ENCODE measurements at regions not wholly inside any gene's neighbourhood (a gene's known extent, or its start where the extent isn't known, plus 50 kb on each side); places are given as distances from the start of the nearest gene placed in this dataset.
"Not testable (repeated sequence)": the region's sequence is repeated elsewhere in the genome, so short reads cannot be mapped to it uniquely, and the experiment has no call there.

DNA sequence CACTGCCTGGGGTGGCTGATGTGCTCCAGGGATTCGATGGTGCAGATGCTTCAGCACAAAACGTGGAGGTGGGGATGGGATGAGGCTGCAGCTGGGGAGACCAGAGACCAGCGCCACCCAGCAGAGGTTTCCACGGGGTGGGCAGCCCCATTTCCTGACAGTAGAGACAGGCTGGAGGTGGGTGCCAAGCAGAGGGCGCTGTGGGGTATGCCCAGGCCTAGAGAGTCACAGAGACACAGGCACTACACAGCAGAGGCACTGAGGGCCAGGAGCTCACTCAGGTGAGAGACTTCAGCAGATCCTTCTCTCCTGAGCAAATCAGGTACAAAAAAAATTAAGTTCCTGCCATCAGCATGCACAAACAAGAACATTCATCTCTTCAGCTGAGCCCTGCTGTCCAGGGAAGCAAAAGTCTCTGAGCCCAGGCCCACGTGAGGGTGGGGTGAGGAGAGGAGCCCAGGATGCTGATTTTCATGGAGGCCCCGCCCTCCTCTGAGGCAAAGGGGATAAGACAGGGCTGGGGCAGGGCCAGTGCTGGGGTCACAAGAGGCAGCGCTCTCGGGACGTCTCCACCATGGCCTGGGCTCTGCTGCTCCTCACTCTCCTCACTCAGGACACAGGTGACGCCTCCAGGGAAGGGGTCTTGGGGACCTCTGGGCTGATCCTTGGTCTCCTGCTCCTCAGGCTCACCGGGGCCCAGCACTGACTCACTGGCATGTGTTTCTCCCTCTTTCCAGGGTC lies 53.1 kb downstream of the GGTLC2 start:
- ATAC-seq (no peak), DNase-seq (ENCODE audit: low spot score) (no peak)
- intact Hi-C loops (cut with DNase I): no loop called here

DNA sequence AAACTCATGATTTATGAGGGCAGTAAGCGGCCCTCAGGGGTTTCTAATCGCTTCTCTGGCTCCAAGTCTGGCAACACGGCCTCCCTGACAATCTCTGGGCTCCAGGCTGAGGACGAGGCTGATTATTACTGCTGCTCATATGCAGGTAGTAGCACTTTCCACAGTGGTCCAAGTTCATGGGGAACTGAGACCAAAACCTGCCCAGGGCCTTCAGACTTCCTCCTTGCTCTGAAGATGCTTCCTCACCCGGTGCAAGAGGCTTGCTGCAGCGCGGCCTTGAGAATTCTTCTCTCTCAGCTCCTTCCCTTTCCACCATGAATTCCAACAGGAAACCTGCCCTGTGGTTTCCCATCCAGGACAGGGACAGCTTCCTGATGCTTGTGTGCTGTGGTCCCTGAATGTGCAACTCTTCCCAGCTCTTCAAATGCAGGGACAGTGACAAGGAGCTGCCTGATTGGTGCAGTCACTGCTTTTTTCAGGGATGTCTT lies 53.9 kb downstream of the GGTLC2 start:
- ATAC-seq (no peak), DNase-seq (ENCODE audit: low spot score) (peak; percentile 15)
- intact Hi-C loops (cut with DNase I): no loop called here

DNA sequence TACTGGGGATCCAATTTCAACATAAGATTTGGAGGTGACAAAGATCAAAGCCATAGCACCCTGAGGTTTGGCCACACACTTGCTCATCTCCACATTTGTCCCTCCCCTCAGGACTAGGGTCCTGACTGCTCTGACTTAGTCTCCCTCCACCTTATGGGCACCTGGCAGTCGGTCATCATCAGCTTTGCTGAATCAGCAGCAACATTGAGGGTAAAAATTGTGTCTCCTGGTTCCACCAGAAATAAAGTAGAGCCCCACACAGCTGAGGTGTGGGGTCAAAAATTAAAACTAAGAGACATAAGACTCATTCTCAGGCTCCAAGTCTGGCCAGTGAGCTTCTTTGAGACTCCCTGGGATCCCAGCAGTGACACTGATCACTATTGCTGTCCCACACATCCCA lies 56.2 kb downstream of the GGTLC2 start:
- intact Hi-C loops (cut with DNase I): no loop called here
- DNase-seq (ENCODE audit: low spot score): peak; percentile 7
- no peak for ATAC-seq

DNA sequence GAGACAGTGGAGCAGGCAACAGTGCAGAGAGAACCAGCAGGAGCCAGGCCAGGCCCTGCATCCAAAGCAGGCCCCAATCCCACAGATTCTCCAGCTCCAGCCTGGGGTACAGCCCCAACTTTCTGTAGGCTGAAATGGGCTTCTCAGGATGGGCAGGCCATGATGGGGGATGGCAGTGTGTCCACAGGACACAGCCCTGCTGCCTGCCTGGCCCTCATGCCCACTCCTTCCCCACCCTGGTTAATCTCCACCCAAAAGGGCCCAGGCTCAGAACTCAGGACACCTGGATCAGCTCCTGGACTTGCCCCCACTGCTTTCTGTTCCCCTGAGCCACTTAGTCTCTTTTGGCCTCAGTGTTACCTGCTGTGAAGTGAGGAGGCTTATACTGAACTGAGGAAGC lies 57.1 kb downstream of the GGTLC2 start:
- intact Hi-C loops (cut with DNase I); ATAC-seq: not testable (repeated sequence)
- peak; percentile 2 for DNase-seq (ENCODE audit: low spot score)

DNA sequence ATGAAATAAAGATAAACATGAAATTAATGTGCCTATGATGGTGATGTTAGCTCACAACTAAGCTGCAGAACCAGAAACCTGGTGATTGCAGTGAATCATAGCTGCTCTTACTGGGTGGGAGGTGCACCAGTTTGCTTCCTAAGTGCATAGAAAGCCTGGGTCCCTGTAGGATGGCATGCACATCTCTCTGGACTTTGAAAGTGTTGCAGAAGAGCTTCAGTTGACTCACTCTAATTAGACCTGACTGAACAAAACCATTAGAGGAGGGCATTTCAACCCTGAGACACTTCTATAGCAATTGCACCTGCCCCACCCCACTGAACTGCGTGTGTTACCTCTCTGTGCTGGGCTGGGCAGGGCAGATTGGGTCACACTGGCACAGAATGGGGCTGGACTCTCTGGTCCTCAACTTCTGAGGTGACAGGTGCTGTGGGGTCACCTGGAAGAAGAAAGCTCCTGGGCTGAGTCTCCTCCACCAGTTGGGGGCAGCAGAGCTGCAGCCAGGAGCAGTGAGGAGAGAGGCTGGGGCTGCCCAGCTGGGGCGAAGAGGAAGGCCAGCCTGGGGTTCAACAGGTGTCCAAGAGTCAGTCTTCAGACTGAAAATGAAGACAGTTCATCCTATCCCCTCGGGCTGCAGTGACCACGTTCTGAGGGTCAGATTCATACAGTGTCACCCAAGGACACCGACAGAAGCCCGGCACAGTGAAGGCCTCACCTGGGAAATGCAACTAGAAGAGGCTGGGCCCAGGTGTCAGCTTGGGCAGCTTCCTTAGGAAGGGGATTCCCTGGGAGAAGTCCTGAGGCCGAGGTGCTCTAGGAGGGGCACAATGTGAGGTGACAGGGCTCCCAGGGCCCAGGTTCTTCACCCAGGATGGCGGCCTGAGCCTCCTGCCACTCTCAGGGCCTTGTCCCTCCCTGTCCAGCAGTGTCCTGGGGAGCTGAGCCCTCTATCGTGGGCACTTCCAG lies 58.1 kb downstream of the GGTLC2 start:
- ATAC-seq (no peak), DNase-seq (ENCODE audit: low spot score) (peak; percentile 34)
- intact Hi-C loops (cut with DNase I): no loop called here

DNA sequence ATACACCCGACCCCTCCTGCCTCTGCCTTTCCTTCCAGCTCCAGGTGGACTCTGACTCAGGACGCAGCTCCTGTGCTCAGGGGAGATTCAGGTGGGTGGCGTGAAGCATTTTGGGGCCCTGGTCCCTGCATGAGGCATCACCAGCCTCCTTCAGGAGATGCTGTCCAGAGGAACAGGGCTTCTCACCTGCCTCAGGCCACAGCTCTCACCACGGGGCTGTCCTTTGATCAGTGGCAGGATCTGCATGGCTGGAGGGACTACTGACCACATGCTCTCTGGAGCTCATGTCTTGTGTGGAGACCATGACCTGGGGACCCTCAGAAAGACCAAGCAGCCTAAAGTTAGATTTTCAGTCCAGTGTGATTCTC lies 58.8 kb downstream of the GGTLC2 start:
- ATAC-seq (no peak), DNase-seq (ENCODE audit: low spot score) (peak; percentile 19)
- intact Hi-C loops (cut with DNase I): no loop called here

DNA sequence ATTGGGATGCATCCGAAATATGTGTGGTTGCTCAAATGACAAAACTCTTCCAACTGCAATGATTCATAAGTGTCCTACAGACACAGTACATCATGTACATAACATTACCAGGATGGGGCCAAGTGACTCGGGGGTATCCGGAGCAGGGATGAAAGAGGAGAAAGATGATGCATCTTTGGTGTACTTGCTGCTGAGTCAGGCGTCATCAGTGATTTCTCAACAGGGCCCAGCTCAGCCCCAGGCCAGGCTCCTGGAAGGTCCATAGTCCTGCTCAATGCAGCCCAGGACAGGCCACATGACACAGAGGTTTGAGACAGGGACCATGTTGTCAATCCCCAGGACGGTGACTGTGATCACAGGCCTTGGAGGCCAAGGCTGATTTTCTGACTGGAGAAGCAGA lies 59.3 kb downstream of the GGTLC2 start:
- ATAC-seq (no peak), DNase-seq (ENCODE audit: low spot score) (peak; percentile 14)
- intact Hi-C loops (cut with DNase I): no loop called here

DNA sequence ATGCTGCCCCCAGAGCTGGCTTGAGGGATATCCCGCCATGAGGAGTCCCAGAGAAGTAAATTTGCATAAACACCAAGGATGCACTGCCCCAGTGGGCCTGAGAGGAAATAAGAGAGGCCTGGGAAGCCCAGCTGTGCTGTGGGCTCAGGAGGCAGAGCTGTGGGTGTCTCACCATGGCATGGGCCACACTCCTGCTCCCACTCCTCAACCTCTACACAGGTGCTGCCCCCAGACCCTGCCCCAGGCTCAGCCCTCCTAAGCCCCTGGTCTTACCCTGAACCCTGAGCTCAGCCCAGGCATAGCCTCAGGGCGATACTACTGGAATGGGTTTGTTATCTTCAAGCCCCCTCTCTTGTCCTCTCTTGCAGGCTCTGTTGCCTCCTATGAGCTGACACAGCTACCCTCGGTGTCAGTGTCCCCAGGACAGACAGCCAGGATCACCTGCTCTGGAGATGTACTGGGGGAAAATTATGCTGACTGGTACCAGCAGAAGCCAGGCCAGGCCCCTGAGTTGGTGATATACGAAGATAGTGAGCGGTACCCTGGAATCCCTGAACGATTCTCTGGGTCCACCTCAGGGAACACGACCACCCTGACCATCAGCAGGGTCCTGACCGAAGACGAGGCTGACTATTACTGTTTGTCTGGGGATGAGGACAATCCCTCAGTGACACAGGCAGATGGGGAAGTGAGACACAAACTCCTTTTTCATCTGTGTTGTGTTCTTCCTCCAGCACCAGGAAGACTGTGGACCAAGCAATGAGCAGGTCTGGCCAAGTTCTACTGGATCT lies 59.9 kb downstream of the GGTLC2 start:
- intact Hi-C loops (cut with DNase I): no loop called here
- ATAC-seq (no peak), DNase-seq (ENCODE audit: low spot score) (peak; percentile 25)

DNA sequence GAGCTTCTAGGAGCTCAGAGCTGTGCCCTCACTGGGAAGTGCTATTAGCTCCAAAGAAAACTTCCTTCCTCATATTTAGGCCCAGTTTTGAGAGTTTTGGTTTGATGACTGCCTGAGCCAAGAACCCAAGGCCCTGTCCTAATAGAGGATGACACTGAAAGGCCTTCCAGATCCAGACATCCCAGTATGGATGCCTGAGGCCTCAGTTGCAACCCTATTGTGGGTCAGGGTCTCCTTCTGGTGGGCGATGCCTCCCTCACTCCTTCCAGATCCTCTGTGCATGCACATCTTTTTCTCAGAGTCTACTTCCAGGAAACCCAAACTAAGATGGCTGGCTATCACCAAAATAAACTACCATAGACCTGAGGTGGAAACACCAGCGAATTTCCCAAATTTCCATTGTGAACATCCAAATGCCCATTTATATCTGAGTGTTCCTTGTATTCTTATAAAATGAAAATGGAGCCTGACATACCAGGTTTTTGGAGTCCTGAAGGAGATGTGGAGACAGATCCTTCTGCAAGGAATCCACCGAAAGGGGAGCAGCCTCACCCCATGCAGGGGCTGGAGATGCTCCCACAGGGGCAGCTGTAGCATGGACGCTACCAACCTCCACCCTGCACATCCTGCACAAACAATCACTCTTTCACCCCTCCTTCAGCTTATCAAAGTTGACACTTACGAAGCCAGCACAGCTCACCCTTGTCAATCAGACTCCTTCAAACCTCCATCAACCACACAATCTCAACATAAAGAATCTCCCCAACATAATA lies 61.1 kb downstream of the GGTLC2 start:
- intact Hi-C loops (cut with DNase I): no loop called here
- DNase-seq (ENCODE audit: low spot score): no peak
- no peak for ATAC-seq

DNA sequence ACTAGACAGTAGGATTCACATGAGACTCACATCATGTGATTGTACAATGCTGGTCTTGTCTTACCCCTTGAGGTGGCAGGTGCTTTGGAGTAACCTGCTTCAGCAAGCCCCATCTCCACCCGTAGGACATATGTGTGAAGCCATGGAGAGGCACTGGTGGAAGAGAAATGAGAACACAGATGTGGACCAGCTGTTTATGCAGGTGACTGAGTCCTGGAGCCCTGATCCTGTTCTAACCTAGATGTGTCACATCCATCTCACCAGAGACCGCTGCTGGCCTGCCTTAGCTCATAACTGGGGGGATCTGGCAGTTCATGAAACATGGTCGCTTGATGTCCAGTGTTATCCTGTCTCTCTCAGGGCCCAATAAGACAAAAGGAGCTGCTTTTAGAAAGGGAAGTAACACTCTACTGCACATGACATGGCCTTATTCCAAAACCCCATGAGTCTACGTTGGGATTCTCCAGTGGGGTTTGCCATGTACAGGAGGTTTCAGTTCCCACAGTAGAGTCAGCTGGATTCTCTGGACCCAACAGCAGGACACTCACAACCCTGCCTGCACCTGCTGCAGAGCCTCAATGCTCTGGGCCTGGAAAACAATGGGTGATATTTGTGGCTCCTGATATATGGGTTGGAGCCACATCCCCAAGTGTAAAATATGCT lies 62.0 kb downstream of the GGTLC2 start:
- ATAC-seq: no peak
- no peak for DNase-seq (ENCODE audit: low spot score)
- intact Hi-C loops (cut with DNase I): no loop called here

DNA sequence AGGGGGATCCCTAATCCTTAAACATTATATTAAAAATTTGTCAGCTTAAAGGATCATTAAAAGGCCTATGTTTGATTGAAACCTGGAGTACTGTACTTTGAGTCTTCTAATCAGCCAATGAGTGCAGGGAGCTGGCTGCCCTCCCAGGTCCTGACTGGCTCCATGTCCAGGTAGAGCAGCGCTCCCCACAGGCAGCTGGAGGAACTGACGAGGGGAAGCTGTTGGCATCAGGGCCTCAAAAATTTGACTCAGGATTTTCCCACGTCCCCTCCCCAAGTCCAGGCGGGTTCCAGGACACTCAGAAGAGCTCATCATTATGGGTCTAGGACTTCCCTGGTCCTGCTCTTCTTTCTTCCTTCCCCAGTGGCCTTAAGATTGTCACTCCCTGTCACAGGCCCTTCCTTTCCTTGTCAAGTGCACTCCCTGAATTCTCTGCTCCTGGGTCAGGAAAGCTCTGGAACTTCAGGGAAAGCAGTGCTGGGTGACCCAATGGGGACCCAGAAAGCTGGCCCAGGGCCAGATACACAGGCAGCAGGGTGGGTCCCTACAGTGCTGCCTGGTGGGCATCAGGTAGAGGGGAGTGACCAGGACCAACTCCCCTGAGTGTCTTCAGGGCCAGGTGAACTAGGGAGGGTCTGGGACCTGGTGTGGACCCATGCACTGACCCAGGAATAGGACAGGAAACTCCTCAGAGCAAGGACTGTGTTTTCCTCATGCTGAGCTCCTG lies 65.5 kb downstream of the GGTLC2 start:
- no peak for ATAC-seq
- intact Hi-C loops (cut with DNase I): no loop called here

DNA sequence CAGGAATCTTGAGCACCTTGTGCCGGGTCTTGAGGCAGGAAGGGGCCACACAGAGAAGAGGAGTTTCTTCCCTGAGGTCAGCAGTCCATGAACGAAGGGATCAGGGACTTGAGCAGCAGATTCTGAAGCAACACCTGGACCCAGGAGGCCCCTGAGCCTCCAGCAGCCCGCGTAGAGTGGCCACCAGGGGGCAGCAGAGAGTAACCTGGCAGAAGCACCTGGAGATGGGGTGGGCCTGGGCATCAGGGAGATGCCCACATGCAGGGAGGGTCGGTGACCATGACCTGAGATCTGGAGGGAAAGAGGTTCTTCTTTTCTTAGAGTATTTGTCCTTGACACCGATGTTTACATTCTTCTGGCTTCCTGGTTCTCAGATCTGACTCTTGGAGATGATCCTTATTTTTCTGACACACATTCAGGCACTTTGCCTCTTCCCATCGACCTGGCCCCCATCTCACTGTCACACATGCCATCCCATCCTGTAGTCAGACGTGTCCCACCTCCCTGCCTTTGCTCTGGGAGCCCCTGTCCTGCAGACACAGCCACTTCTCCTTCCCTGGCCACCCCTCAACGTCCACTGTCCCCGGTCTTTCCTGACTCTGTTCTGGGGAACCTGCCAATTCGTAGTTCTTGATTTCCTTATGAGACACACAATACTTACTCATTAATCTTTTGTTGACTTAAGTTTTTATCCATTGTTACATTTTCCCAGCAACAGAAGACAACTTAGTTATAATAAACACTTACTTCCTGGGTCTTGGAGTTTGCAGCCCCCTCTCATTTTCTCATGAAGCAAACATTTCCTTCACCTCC lies 66.5 kb downstream of the GGTLC2 start:
- intact Hi-C loops (cut with DNase I): no loop called here
- ATAC-seq (peak; percentile 54), DNase-seq (ENCODE audit: low spot score) (peak; percentile 71)

More for the DNA sequence above, 65.5 kb downstream of the GGTLC2 start:
- no peak for DNase-seq (ENCODE audit: low spot score)

DNA sequence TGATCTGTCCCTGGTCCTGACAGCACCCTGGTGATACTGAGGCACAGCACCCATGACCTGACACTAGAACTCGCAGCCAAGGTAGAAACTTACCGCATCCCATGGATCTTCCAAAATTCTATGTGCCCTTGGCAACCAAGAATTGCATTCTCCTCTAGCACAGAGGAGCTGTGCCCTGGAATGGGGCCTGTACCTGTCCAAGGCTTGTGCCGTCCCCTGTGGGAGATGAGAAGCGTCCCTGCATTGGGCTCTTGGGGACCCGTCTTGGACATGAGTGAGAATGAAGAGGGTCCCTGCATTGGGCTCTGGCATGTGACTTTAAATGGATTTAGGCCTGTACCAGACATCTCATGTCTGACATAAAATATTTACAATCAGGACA lies 67.1 kb downstream of the GGTLC2 start:
- ATAC-seq: no peak
- intact Hi-C loops (cut with DNase I): no loop called here

DNA sequence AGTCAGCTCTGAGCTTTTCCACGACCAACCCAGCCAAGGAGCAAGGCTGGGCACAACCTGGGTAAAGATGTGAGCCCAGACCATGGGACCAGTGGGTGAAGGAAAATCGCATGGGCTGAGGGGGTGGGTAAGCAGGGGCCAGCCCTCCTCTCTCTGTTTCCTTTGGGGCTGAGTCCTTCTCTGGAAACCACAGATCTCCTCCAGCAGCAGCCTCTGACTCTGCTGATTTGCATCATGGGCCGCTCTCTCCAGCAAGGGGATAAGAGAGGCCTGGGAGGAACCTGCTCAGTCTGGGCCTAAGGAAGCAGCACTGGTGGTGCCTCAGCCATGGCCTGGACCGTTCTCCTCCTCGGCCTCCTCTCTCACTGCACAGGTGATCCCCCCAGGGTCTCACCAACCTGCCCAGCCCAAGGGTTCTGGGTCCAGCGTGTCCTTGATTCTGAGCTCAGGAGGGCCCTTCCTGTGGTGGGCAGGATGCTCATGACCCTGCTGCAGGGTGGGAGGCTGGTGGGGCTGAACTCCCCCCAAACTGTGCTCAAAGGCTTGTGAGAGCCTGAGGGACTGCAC lies 67.8 kb downstream of the GGTLC2 start:
- ATAC-seq: no peak
- DNase-seq (ENCODE audit: low spot score): no peak
- intact Hi-C loops (cut with DNase I): no loop called here

More for the DNA sequence above, 67.1 kb downstream of the GGTLC2 start:
- DNase-seq (ENCODE audit: low spot score): no peak

DNA sequence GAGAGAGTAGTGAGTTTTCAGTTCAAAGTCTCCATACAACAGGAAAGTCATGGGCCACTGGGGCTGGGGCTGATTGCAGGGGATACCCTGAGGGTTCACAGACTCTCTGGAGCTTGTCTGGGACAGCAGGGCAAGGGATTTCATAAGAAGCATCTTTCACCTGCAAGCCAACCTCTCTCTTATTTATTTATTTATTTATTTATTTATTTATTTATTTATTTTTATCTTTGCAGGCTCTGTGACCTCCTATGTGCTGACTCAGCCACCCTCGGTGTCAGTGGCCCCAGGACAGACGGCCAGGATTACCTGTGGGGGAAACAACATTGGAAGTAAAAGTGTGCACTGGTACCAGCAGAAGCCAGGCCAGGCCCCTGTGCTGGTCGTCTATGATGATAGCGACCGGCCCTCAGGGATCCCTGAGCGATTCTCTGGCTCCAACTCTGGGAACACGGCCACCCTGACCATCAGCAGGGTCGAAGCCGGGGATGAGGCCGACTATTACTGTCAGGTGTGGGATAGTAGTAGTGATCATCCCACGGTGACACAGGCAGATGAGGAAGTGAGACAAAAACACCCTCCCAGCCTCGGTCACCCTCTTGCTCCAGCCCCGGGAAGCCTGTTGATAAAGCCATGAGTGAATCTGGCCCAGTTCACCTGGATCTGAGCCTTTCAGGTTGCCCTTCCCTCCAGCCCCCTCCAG lies 68.4 kb downstream of the GGTLC2 start:
- no peak for ATAC-seq
- no peak for DNase-seq (ENCODE audit: low spot score)
- intact Hi-C loops (cut with DNase I): no loop called here

DNA sequence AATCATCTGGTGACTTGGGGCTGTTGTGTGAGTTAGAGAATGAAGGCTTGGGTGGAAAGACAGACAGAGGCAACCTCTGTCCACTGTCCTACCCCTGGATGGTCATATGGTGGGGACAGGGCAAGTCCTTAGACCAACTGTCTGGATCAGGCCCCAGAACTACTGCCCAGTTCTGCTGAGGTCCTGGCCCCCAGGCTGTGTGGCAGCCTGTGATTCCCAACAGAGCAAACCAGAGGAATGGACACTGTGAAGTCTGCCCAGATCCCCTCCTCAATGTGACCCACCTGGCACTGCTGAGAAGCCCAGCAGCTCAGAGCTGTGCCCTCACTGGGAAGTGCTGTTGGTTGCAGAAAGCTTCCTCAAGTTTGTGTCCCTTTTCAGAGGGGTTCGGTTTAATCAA lies 69.0 kb downstream of the GGTLC2 start:
- no peak for ATAC-seq
- no peak for DNase-seq (ENCODE audit: low spot score)
- intact Hi-C loops (cut with DNase I): no loop called here
